GM21786 (cell line): ENCODE measurements at regions not wholly inside any gene's neighbourhood (a gene's known extent, or its start where the extent isn't known, plus 50 kb on each side); places are given as distances from the start of the nearest gene placed in this dataset.
"Not testable (repeated sequence)": the region's sequence is repeated elsewhere in the genome, so short reads cannot be mapped to it uniquely, and the experiment has no call there.

ENCODE experiments used
- ATAC-seq: cut with Tn5 transposase; IDR thresholded peaks from one replicate; pipeline ENCODE4 v1.9.1; 2021; ENCODE audit not compliant: unreplicated experiment

- no peak for ATAC-seq
Measured at GRCh38 chr3:40695848-40696247, 171.1 kb downstream of the ZNF621 start.

GRCh38 chr3:40698611-40699010 lies 173.9 kb downstream of the ZNF621 start:
- not testable (repeated sequence) for ATAC-seq

GRCh38 chr3:40701016-40701588 lies 176.3 kb downstream of the ZNF621 start:
- ATAC-seq: no peak

GRCh38 chr3:40704224-40704623 lies 179.5 kb downstream of the ZNF621 start:
- no peak for ATAC-seq

- no peak for ATAC-seq
Measured at GRCh38 chr3:40705663-40706062, 180.9 kb downstream of the ZNF621 start.

GRCh38 chr3:40713306-40713705 lies 188.5 kb downstream of the ZNF621 start:
- no peak for ATAC-seq

- no peak for ATAC-seq
Measured at GRCh38 chr3:40713795-40714194, 189.0 kb downstream of the ZNF621 start.

GRCh38 chr3:40714771-40715345 lies 190.1 kb downstream of the ZNF621 start:
- no peak for ATAC-seq

- no peak for ATAC-seq
Measured at GRCh38 chr3:40715551-40715950, 190.8 kb downstream of the ZNF621 start.

GRCh38 chr3:40717471-40717870 lies 192.7 kb downstream of the ZNF621 start:
- no peak for ATAC-seq

GRCh38 chr3:40718209-40718608 lies 193.4 kb downstream of the ZNF621 start:
- no peak for ATAC-seq

- peak; percentile 98 for ATAC-seq
Measured at GRCh38 chr3:40718681-40719080, 193.9 kb downstream of the ZNF621 start.

- ATAC-seq: no peak
Measured at GRCh38 chr3:40719660-40720287, 195.0 kb downstream of the ZNF621 start.

- no peak for ATAC-seq
Measured at GRCh38 chr3:40720341-40720740, 195.6 kb downstream of the ZNF621 start.

GRCh38 chr3:40720863-40721262 lies 196.1 kb downstream of the ZNF621 start:
- ATAC-seq: no peak

GRCh38 chr3:40723083-40723660 lies 198.4 kb downstream of the ZNF621 start:
- ATAC-seq: no peak

GRCh38 chr3:40725031-40725430 lies 200.3 kb downstream of the ZNF621 start:
- ATAC-seq: no peak

- ATAC-seq: no peak
Measured at GRCh38 chr3:40731445-40731844, 206.7 kb downstream of the ZNF621 start.

- ATAC-seq: no peak
Measured at GRCh38 chr3:40736943-40737342, 212.2 kb downstream of the ZNF621 start.

- no peak for ATAC-seq
Measured at GRCh38 chr3:40737343-40737742, 212.6 kb downstream of the ZNF621 start.

- ATAC-seq: no peak
Measured at GRCh38 chr3:40739971-40740370, 215.2 kb downstream of the ZNF621 start.

- ATAC-seq: no peak
Measured at GRCh38 chr3:40741729-40742128, 217.0 kb downstream of the ZNF621 start.
